OCI-LY1 (cell line): ENCODE measurements at regions not wholly inside any gene's neighbourhood (a gene's known extent, or its start where the extent isn't known, plus 50 kb on each side); places are given as distances from the start of the nearest gene placed in this dataset.

Source experiments
- CTCF ChIP-seq: fragments of 200-600 bp; sonication (generic), shearing (Covaris generic); IDR thresholded peaks from 2 replicates; pipeline ENCODE4 v1.5.1; 2017; ENCODE audit warnings: mild to moderate bottlenecking, antibody characterized with exemption, low read length, moderate library complexity, mixed read lengths
- EZH2 ChIP-seq: fragments of 200-600 bp; sonication (generic), shearing (Covaris generic); IDR thresholded peaks from 2 replicates; pipeline ENCODE4 v1.8.0; 2017; ENCODE audit warnings: borderline replicate concordance, mixed run types, mild to moderate bottlenecking, antibody characterized with exemption, low read length, moderate library complexity, mixed read lengths

- TF ChIP-seq CTCF (peak; percentile 47), EZH2 (no peak)
Measured at GRCh38 chr14:38808734-38809455, 294.1 kb downstream of the SEC23A start.
